ENCODE measurements at regions not wholly inside any gene's neighbourhood (a gene's known extent, or its start where the extent isn't known, plus 50 kb on each side); places are given as distances from the start of the nearest gene placed in this dataset.
A peak's percentile ranks its signal among the peaks of the same experiment; 100 is the strongest.

GRCh38 chr14:22010545-22011252 lies 337.1 kb upstream of the OR4E1 start:
- H3K9me3 ChIP-seq (ENCODE audit: control insufficient read depth, low read length, poor library complexity, severe bottlenecking), result no peaks in the 10 kb centered on the region
- Mint-ChIP-seq H3K4me3 (no peak overlapping the region), H3K36me3 (ENCODE audit: low read depth) (no peaks in the 10 kb centered on the region), H3K4me1 (peaks cover 3% of the 10 kb centered on the region), H3K27me3 (no peaks in the 10 kb centered on the region), H3K27ac (no peak overlapping the region)
- no peak for ATAC-seq
- no peak for DNase-seq

- DNase-seq (no peak), ATAC-seq (no peak)
- H3K27ac Mint-ChIP-seq, result no peak overlapping the region
- peaks cover 3% of the 10 kb centered on the region for H3K4me1 Mint-ChIP-seq
- H3K4me3 Mint-ChIP-seq, result no peak overlapping the region
- H3K36me3 Mint-ChIP-seq (ENCODE audit: low read depth), result no peaks in the 10 kb centered on the region
- no peaks in the 10 kb centered on the region for H3K27me3 Mint-ChIP-seq
- no peaks in the 10 kb centered on the region for H3K9me3 ChIP-seq (ENCODE audit: control insufficient read depth, low read length, poor library complexity, severe bottlenecking)
These were observed 335.1 kb upstream of the OR4E1 start for GRCh38 chr14:22008766-22009165.

GRCh38 chr14:22007784-22008412 lies 334.3 kb upstream of the OR4E1 start:
- DNase-seq, result no peak
- no peaks in the 10 kb centered on the region for H3K27me3 Mint-ChIP-seq
- H3K4me3 Mint-ChIP-seq, result peak overlapping the region; percentile 33
- peak; percentile 74 for ATAC-seq
- peak overlapping the region; percentile 84 for H3K27ac Mint-ChIP-seq
- no peaks in the 10 kb centered on the region for H3K9me3 ChIP-seq (ENCODE audit: control insufficient read depth, low read length, poor library complexity, severe bottlenecking)
- H3K36me3 Mint-ChIP-seq (ENCODE audit: low read depth), result no peaks in the 10 kb centered on the region
- H3K4me1 Mint-ChIP-seq, result peaks cover 3% of the 10 kb centered on the region

GRCh38 chr14:22007363-22007762 lies 333.7 kb upstream of the OR4E1 start:
- Mint-ChIP-seq H3K36me3 (ENCODE audit: low read depth) (no peaks in the 10 kb centered on the region), H3K27ac (peak overlapping the region; percentile 84), H3K27me3 (no peaks in the 10 kb centered on the region), H3K4me1 (peaks cover 3% of the 10 kb centered on the region), H3K4me3 (peak overlapping the region; percentile 33)
- peak; percentile 35 for ATAC-seq
- no peaks in the 10 kb centered on the region for H3K9me3 ChIP-seq (ENCODE audit: control insufficient read depth, low read length, poor library complexity, severe bottlenecking)
- no peak for DNase-seq

- H3K36me3 Mint-ChIP-seq (ENCODE audit: low read depth), result no peaks in the 10 kb centered on the region
- peak overlapping the region; percentile 55 for H3K4me3 Mint-ChIP-seq
- DNase-seq, result no peak
- peak; percentile 43 for ATAC-seq
- H3K27ac Mint-ChIP-seq, result peak overlapping the region; percentile 83
- H3K27me3 Mint-ChIP-seq, result no peaks in the 10 kb centered on the region
- no peaks in the 10 kb centered on the region for H3K9me3 ChIP-seq (ENCODE audit: control insufficient read depth, low read length, poor library complexity, severe bottlenecking)
- no peaks in the 10 kb centered on the region for H3K4me1 Mint-ChIP-seq
These were observed 329.8 kb upstream of the OR4E1 start for GRCh38 chr14:22003461-22003860.

GRCh38 chr14:22002860-22003284 lies 329.3 kb upstream of the OR4E1 start:
- Mint-ChIP-seq H3K36me3 (ENCODE audit: low read depth) (no peaks in the 10 kb centered on the region), H3K4me1 (no peaks in the 10 kb centered on the region), H3K4me3 (peak overlapping the region; percentile 55), H3K27ac (peak overlapping the region; percentile 83), H3K27me3 (no peaks in the 10 kb centered on the region)
- H3K9me3 ChIP-seq (ENCODE audit: control insufficient read depth, low read length, poor library complexity, severe bottlenecking), result no peaks in the 10 kb centered on the region
- DNase-seq, result peak; percentile 29 to 47 (median 47)
- ATAC-seq, result peak; percentile 86

GRCh38 chr14:21999402-21999801 lies 325.8 kb upstream of the OR4E1 start:
- Mint-ChIP-seq H3K4me1 (no peaks in the 10 kb centered on the region), H3K36me3 (ENCODE audit: low read depth) (peaks cover 4% of the 10 kb centered on the region), H3K4me3 (no peak overlapping the region), H3K27me3 (no peaks in the 10 kb centered on the region), H3K27ac (no peak overlapping the region)
- DNase-seq, result no peak
- no peak for ATAC-seq
- H3K9me3 ChIP-seq (ENCODE audit: control insufficient read depth, low read length, poor library complexity, severe bottlenecking), result no peaks in the 10 kb centered on the region

GRCh38 chr14:21997300-21997699 lies 323.7 kb upstream of the OR4E1 start:
- H3K4me1 Mint-ChIP-seq, result no peaks in the 10 kb centered on the region
- peak overlapping the region; percentile 86 for H3K27ac Mint-ChIP-seq
- H3K9me3 ChIP-seq (ENCODE audit: control insufficient read depth, low read length, poor library complexity, severe bottlenecking), result no peaks in the 10 kb centered on the region
- H3K36me3 Mint-ChIP-seq (ENCODE audit: low read depth), result peaks cover 4% of the 10 kb centered on the region
- ATAC-seq (peak; percentile 89), DNase-seq (no peak)
- H3K4me3 Mint-ChIP-seq, result peak overlapping the region; percentile 87
- no peaks in the 10 kb centered on the region for H3K27me3 Mint-ChIP-seq

- Mint-ChIP-seq H3K4me1 (no peaks in the 10 kb centered on the region), H3K27ac (peak overlapping the region; percentile 86), H3K36me3 (ENCODE audit: low read depth) (peaks cover 4% of the 10 kb centered on the region), H3K27me3 (no peaks in the 10 kb centered on the region), H3K4me3 (no peak overlapping the region)
- H3K9me3 ChIP-seq (ENCODE audit: control insufficient read depth, low read length, poor library complexity, severe bottlenecking), result no peaks in the 10 kb centered on the region
- no peak for ATAC-seq
- no peak for DNase-seq
These were observed 321.7 kb upstream of the OR4E1 start for GRCh38 chr14:21995332-21995731.

- Mint-ChIP-seq H3K27ac (peak overlapping the region; percentile 54), H3K4me1 (peaks cover 2% of the 10 kb centered on the region), H3K4me3 (no peak overlapping the region), H3K27me3 (no peaks in the 10 kb centered on the region), H3K36me3 (ENCODE audit: low read depth) (peaks cover 4% of the 10 kb centered on the region)
- DNase-seq (no peak), ATAC-seq (no peak)
- no peaks in the 10 kb centered on the region for H3K9me3 ChIP-seq (ENCODE audit: control insufficient read depth, low read length, poor library complexity, severe bottlenecking)
These were observed 320.2 kb upstream of the OR4E1 start for GRCh38 chr14:21993837-21994236.

- no peak for ATAC-seq
These were observed 319.5 kb upstream of the OR4E1 start for GRCh38 chr14:21993070-21993469.

GRCh38 chr14:21991130-21991529 lies 317.5 kb upstream of the OR4E1 start:
- Mint-ChIP-seq H3K27me3 (peaks cover 7% of the 10 kb centered on the region), H3K4me1 (peaks cover 8% of the 10 kb centered on the region), H3K36me3 (ENCODE audit: low read depth) (peaks cover 3% of the 10 kb centered on the region), H3K4me3 (peak overlapping the region; percentile 56), H3K27ac (no peak overlapping the region)
- peak; percentile 54 for ATAC-seq
- DNase-seq, result no peak
- no peaks in the 10 kb centered on the region for H3K9me3 ChIP-seq (ENCODE audit: control insufficient read depth, low read length, poor library complexity, severe bottlenecking)

More at GRCh38 chr14:21993070-21993469, 319.5 kb upstream of the OR4E1 start:
- Mint-ChIP-seq H3K27me3 (no peaks in the 10 kb centered on the region), H3K4me1 (peaks cover 2% of the 10 kb centered on the region), H3K4me3 (peak overlapping the region; percentile 49), H3K36me3 (ENCODE audit: low read depth) (peaks cover 4% of the 10 kb centered on the region), H3K27ac (peak overlapping the region; percentile 54)
- DNase-seq, result no peak
- H3K9me3 ChIP-seq (ENCODE audit: control insufficient read depth, low read length, poor library complexity, severe bottlenecking), result no peaks in the 10 kb centered on the region

GRCh38 chr14:21990116-21990515 lies 316.5 kb upstream of the OR4E1 start:
- Mint-ChIP-seq H3K36me3 (ENCODE audit: low read depth) (peaks cover 3% of the 10 kb centered on the region), H3K27ac (no peak overlapping the region), H3K4me1 (peaks cover 8% of the 10 kb centered on the region), H3K27me3 (peaks cover 8% of the 10 kb centered on the region), H3K4me3 (peak overlapping the region; percentile 36)
- ATAC-seq (peak; percentile 55), DNase-seq (no peak)
- H3K9me3 ChIP-seq (ENCODE audit: control insufficient read depth, low read length, poor library complexity, severe bottlenecking), result no peaks in the 10 kb centered on the region

GRCh38 chr14:21989090-21989489 lies 315.5 kb upstream of the OR4E1 start:
- DNase-seq (no peak), ATAC-seq (peak; percentile 21)
- Mint-ChIP-seq H3K36me3 (ENCODE audit: low read depth) (peaks cover 3% of the 10 kb centered on the region), H3K27me3 (peaks cover 8% of the 10 kb centered on the region), H3K27ac (peak overlapping the region; percentile 59), H3K4me3 (peak overlapping the region; percentile 75), H3K4me1 (peaks cover 8% of the 10 kb centered on the region)
- no peaks in the 10 kb centered on the region for H3K9me3 ChIP-seq (ENCODE audit: control insufficient read depth, low read length, poor library complexity, severe bottlenecking)

All from T-helper 17 cell (primary cell).